HUDEP-2 (cell line): ENCODE measurements at regions not wholly inside any gene's neighbourhood (a gene's known extent, or its start where the extent isn't known, plus 50 kb on each side); places are given as distances from the start of the nearest gene placed in this dataset.

Source experiments
- DNase-seq, 76 experiments: peaks; one replicate each; lab custom pipeline; 2025; ENCODE audit not compliant: unreplicated experiment in 76 of 76; lab: John Stamatoyannopoulos, UW

GRCh38 chr12:115412831-115413230, 728.9 kb upstream of the TBX3 start:
- no peak for DNase-seq

GRCh38 chr12:115411121-115411520, 727.1 kb upstream of the TBX3 start:
- no peak for DNase-seq

GRCh38 chr12:115408642-115409041, 724.7 kb upstream of the TBX3 start:
- DNase-seq, result no peak

GRCh38 chr12:115407723-115408122, 723.7 kb upstream of the TBX3 start:
- no peak for DNase-seq

- no peak for DNase-seq
These were observed 723.1 kb upstream of the TBX3 start for GRCh38 chr12:115407036-115407435.

GRCh38 chr12:115405471-115405860, 721.5 kb upstream of the TBX3 start:
- no peak for DNase-seq

GRCh38 chr12:115404761-115405470, 720.9 kb upstream of the TBX3 start:
- no peak for DNase-seq

- no peak for DNase-seq
These were observed 719.7 kb upstream of the TBX3 start for GRCh38 chr12:115403689-115404088.

GRCh38 chr12:115403253-115403652, 719.3 kb upstream of the TBX3 start:
- DNase-seq, result no peak

GRCh38 chr12:115402443-115403180, 718.6 kb upstream of the TBX3 start:
- no peak for DNase-seq

GRCh38 chr12:115401761-115402160, 717.8 kb upstream of the TBX3 start:
- DNase-seq, result no peak

- no peak for DNase-seq
These were observed 716.0 kb upstream of the TBX3 start for GRCh38 chr12:115400011-115400410.

- DNase-seq, result no peak
These were observed 714.4 kb upstream of the TBX3 start for GRCh38 chr12:115398311-115398781.

- DNase-seq, result no peak
These were observed 712.6 kb upstream of the TBX3 start for GRCh38 chr12:115396567-115396966.

GRCh38 chr12:115394496-115395220, 710.7 kb upstream of the TBX3 start:
- DNase-seq, result no peak

GRCh38 chr12:115388139-115388538, 704.2 kb upstream of the TBX3 start:
- no peak for DNase-seq

GRCh38 chr12:115387467-115387901, 703.5 kb upstream of the TBX3 start:
- no peak for DNase-seq

GRCh38 chr12:115386946-115387345, 703.0 kb upstream of the TBX3 start:
- no peak for DNase-seq

- DNase-seq, result no peak
These were observed 701.2 kb upstream of the TBX3 start for GRCh38 chr12:115385141-115385540.

GRCh38 chr12:115384391-115384790, 700.4 kb upstream of the TBX3 start:
- DNase-seq, result no peak

- no peak for DNase-seq
These were observed 699.7 kb upstream of the TBX3 start for GRCh38 chr12:115383668-115384067.
